IMR-90 (cell line): ENCODE measurements at regions not wholly inside any gene's neighbourhood (a gene's known extent, or its start where the extent isn't known, plus 50 kb on each side); places are given as distances from the start of the nearest gene placed in this dataset.

Experiments
- ATAC-seq: fragments of 200-7000 bp; cut with Tn5 transposase; 2 replicates; pipeline ENCODE4 v1.9.1; 2020; ENCODE audit warnings: low read depth, mild to moderate bottlenecking, moderate library complexity
- BruUV-seq: library from RNA; stranded (reverse); fragments of 400-500 nt; replicated peaks from 2 replicates; lab custom pipeline; 2021; lab: Mats Ljungman, UMichigan
- CTCF ChIA-PET: fragments of 300-600 bp; formaldehyde crosslinking; extraction: SDS; loops from one replicate; lab custom pipeline; 2021; ENCODE audit warnings: antibody characterized with exemption; lab: Yijun Ruan, JAX
- POLR2A ChIA-PET: fragments of 300-600 bp; sonication (Branson Sonifier 250); formaldehyde crosslinking; loops from one replicate; lab custom pipeline; 2022; ENCODE audit warnings: antibody characterized with exemption; ENCODE audit not compliant: unreplicated experiment; lab: Charles Lee
- DNase-seq: peaks from one replicate; pipeline ENCODE4 v3.0.0; 2013
- H2AFZ ChIP-seq: replicated peaks from 2 replicates; pipeline ENCODE3; 2013; ENCODE audit warnings: low read length, mild to moderate bottlenecking; ENCODE audit not compliant: poor library complexity
- H2AK5ac ChIP-seq: 2 replicates; pipeline ENCODE4 v1.6.1; 2013; ENCODE audit warnings: low read depth, low read length, inconsistent platforms
- H2AK9ac ChIP-seq: replicated peaks from 2 replicates; pipeline ENCODE3; 2013; ENCODE audit warnings: mild to moderate bottlenecking, low read depth, low read length, moderate library complexity; ENCODE audit not compliant: poor library complexity
- H2BK120ac ChIP-seq: 2 replicates; pipeline ENCODE4 v1.6.1; 2013; ENCODE audit warnings: low read depth, low read length, inconsistent platforms
- H2BK15ac ChIP-seq: 3 replicates; pipeline ENCODE4 v1.6.1; 2013; ENCODE audit warnings: low read depth, low read length, inconsistent platforms
- H2BK20ac ChIP-seq: 2 replicates; pipeline ENCODE4 v1.6.1; 2013; ENCODE audit warnings: low read depth, mild to moderate bottlenecking, inconsistent platforms, low read length, moderate library complexity
- H2BK5ac ChIP-seq: 2 replicates; pipeline ENCODE4 v1.6.1; 2013; ENCODE audit warnings: mild to moderate bottlenecking, low read depth, low read length, inconsistent platforms; ENCODE audit not compliant: poor library complexity, severe bottlenecking
- H3K14ac ChIP-seq: replicated peaks from 2 replicates; pipeline ENCODE4 v1.6.1; 2013; ENCODE audit warnings: low read depth, low read length, inconsistent platforms
- H3K18ac ChIP-seq: 2 replicates; pipeline ENCODE4 v1.6.1; 2013; ENCODE audit warnings: low read depth, low read length, control low read depth
- H3K23ac ChIP-seq: 2 replicates; pipeline ENCODE4 v1.6.1; 2013; ENCODE audit warnings: low read depth, low read length, inconsistent platforms
- H3K27ac ChIP-seq: 2 replicates; pipeline ENCODE4 v1.5.1; 2013; ENCODE audit warnings: mild to moderate bottlenecking, control low read depth, low read length; ENCODE audit not compliant: insufficient read depth
- H3K27me3 ChIP-seq: 2 replicates; pipeline ENCODE4 v1.6.1; 2013; ENCODE audit warnings: low read length; ENCODE audit not compliant: control insufficient read depth, insufficient read depth
- H3K36me3 ChIP-seq: 2 replicates; pipeline ENCODE4 v1.6.1; 2013; ENCODE audit warnings: low read length, mixed read lengths; ENCODE audit not compliant: control insufficient read depth, insufficient read depth
- H3K4ac ChIP-seq: 2 replicates; pipeline ENCODE4 v1.6.1; 2013; ENCODE audit warnings: low read depth, low read length, inconsistent platforms
- H3K4me1 ChIP-seq: 2 replicates; pipeline ENCODE4 v1.6.1; 2013; ENCODE audit warnings: low read length, mixed read lengths; ENCODE audit not compliant: control insufficient read depth, insufficient read depth
- H3K4me2 ChIP-seq: 2 replicates; pipeline ENCODE4 v1.6.1; 2013; ENCODE audit warnings: low read depth, mild to moderate bottlenecking, control low read depth, low read length, moderate library complexity
- H3K4me3 ChIP-seq: 2 replicates; pipeline ENCODE4 v1.5.1; 2013; ENCODE audit warnings: low read depth, mild to moderate bottlenecking, control low read depth, low read length, moderate library complexity; ENCODE audit not compliant: insufficient read depth
- H3K56ac ChIP-seq: 2 replicates; pipeline ENCODE4 v1.6.1; 2013; ENCODE audit warnings: low read length, inconsistent platforms; ENCODE audit not compliant: insufficient read depth; ENCODE audit errors: extremely low read depth
- H3K79me1 ChIP-seq, 2 experiments: 2 replicates each; pipeline ENCODE4 v1.6.1; 2013; ENCODE audit warnings: low read length in 2 of 2, inconsistent platforms in 1 of 2, low read depth in 1 of 2
- H3K9ac ChIP-seq: 2 replicates; pipeline ENCODE4 v1.6.1; 2013; ENCODE audit warnings: low read depth, low read length, control low read depth
- H3K9me1 ChIP-seq: 2 replicates; pipeline ENCODE4 v1.6.1; 2013; ENCODE audit warnings: low read length, inconsistent platforms; ENCODE audit not compliant: insufficient read depth
- H3K9me3 ChIP-seq: 2 replicates; pipeline ENCODE4 v1.6.1; 2013; ENCODE audit warnings: low read length; ENCODE audit not compliant: control insufficient read depth, insufficient read depth
- H4K20me1 ChIP-seq: 2 replicates; pipeline ENCODE4 v1.6.1; 2013; ENCODE audit warnings: low read length, inconsistent platforms; ENCODE audit not compliant: insufficient read depth
- H4K5ac ChIP-seq: 2 replicates; pipeline ENCODE4 v1.6.1; 2013; ENCODE audit warnings: mild to moderate bottlenecking, low read depth, low read length, control low read depth
- H4K8ac ChIP-seq, 2 experiments: 2 replicates each; pipeline ENCODE4 v1.6.1; 2013; ENCODE audit warnings: low read depth in 2 of 2, low read length in 2 of 2, control low read depth in 1 of 2, inconsistent platforms in 1 of 2
- H4K91ac ChIP-seq: 2 replicates; pipeline ENCODE4 v1.6.1; 2013; ENCODE audit warnings: low read depth, low read length, inconsistent platforms; ENCODE audit not compliant: insufficient read depth
- BHLHE40 ChIP-seq: fragments of 150-350 bp; IDR thresholded peaks from 2 replicates; pipeline ENCODE4 v1.6.1; 2016; ENCODE audit warnings: mild to moderate bottlenecking, low read depth, low read length
- FOS ChIP-seq: fragments of 150-350 bp; IDR thresholded peaks from 2 replicates; pipeline ENCODE4 v1.6.1; 2016; ENCODE audit warnings: low read depth, low read length
- MAFK ChIP-seq: IDR thresholded peaks from 2 replicates; pipeline ENCODE4 v1.6.1; 2012; ENCODE audit warnings: low read depth, low read length, improper control_type of control experiment
- MAZ ChIP-seq: IDR thresholded peaks from 2 replicates; pipeline ENCODE4 v1.6.1; 2012; ENCODE audit warnings: low read depth, mild to moderate bottlenecking, low read length, improper control_type of control experiment, moderate library complexity, borderline replicate concordance
- MXI1 ChIP-seq: IDR thresholded peaks from 2 replicates; pipeline ENCODE4 v1.6.1; 2012; ENCODE audit warnings: low read depth, mild to moderate bottlenecking, low read length, moderate library complexity, borderline replicate concordance
- NFE2L2 ChIP-seq: fragments of 150-350 bp; IDR thresholded peaks from 2 replicates; pipeline ENCODE4 v1.6.1; 2016; ENCODE audit warnings: low read depth, mild to moderate bottlenecking, low read length
- POLR2A ChIP-seq: IDR thresholded peaks from 2 replicates; pipeline ENCODE4 v1.6.1; 2012; ENCODE audit warnings: mild to moderate bottlenecking, low read depth, low read length
- RAD21 ChIP-seq: IDR thresholded peaks from 2 replicates; pipeline ENCODE4 v1.6.1; 2012; ENCODE audit warnings: low read length, improper control_type of control experiment
- RFX5 ChIP-seq: IDR thresholded peaks from 2 replicates; pipeline ENCODE4 v1.8.0; 2012; ENCODE audit warnings: low read depth, mild to moderate bottlenecking, low read length, moderate library complexity
- SMC3 ChIP-seq: fragments of 150-350 bp; IDR thresholded peaks from 2 replicates; pipeline ENCODE4 v1.6.1; 2016; ENCODE audit warnings: low read depth, mild to moderate bottlenecking, antibody characterized with exemption, low read length, moderate library complexity
- WGBS, 2 experiments: methylation state at CpG; one replicate each; pipeline versions ENCODE4 v1.1.5 to v1.1.7; 2013; ENCODE audit warnings: missing lambda C conversion rate in 2 of 2; ENCODE audit not compliant: insufficient read length in 1 of 2; ENCODE audit errors: extremely low coverage in 2 of 2; 5-methylcytosine and 5-hydroxymethylcytosine counted together
- dilution Hi-C: fragments of 300-500 bp; cut with HindIII; formaldehyde crosslinking; loops from one replicate; pipeline ENCODE4 v1.14.3; 2018; ENCODE audit warnings: low sequenced_read_pairs; ENCODE audit not compliant: unreplicated experiment
- in situ Hi-C: fragments of 300-500 bp; cut with MboI; formaldehyde crosslinking; loops from 3 replicates; pipeline ENCODE4 v1.14.3; 2019; ENCODE audit warnings: low sequenced_read_pairs, inconsistent platforms, mixed read lengths
- intact Hi-C: fragments of 100-400 bp; cut with micrococcal nuclease; formaldehyde crosslinking; loops from 2 replicates; pipeline ENCODE4 v1.10.0; 2022
- TF ChIP-seq, protein P1 (sequence below): conservative IDR thresholded peaks from 2 replicates; pipeline ENCODE4 v1.5.1; 2012; ENCODE audit warnings: mild to moderate bottlenecking, low read depth, low read length, improper control_type of control experiment
- TF ChIP-seq, protein P2 (sequence below): fragments of 150-350 bp; IDR thresholded peaks from 2 replicates; pipeline ENCODE4 v1.6.1; 2017; ENCODE audit warnings: mild to moderate bottlenecking, antibody characterized with exemption, low read length, low read depth

DNA sequence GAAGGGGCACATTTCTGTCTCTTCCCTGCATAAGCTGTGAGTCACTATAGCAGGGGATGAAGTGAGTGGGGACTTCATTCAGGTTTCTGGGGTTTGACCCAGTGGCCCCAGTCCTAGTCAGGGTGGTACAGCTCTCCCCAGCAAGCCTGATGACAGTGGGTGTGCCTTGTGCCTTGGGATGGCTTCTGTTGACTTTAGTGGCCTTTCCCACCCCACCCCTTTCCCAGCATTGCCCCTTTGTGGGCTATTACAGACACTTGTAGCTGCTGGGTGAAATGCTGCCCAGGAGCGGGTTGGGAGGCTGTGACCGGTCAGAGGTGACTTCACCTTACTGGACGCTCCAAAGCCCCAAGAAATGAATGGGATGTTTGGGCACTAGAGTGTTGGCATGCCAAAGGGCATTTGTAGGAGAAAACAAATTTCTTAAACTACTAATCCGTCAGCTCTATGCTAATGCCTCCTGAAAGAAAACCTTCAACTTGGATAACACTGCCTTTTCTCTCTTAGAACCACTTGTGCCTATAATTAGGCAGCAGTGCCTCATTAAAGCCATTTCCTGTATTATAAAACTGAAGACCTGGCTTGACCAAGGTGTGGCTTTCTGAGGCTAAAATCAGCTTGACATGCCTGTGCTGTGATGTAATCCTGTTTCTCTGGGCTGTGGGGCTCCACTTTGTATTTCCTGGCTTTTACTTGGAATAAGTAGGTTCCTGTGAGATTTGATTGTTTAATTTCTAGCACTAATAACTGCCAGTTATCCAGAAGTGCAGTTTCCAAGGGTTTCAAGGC is 119.0 kb upstream of the SLC25A48 start:
- H2AFZ ChIP-seq, result no peak overlapping the region
- H2AK5ac ChIP-seq, result no peak overlapping the region
- H3K56ac ChIP-seq, result no peak overlapping the region
- intact Hi-C loops (no loop called here), in situ Hi-C loops (no loop called here), dilution Hi-C loops (no loop called here)
- H3K9me1 ChIP-seq, result no peaks in the 10 kb centered on the region
- no peak overlapping the region for H3K18ac ChIP-seq
- H3K79me1 ChIP-seq, result no peaks in the 10 kb centered on the region
- no peak overlapping the region for H2BK5ac ChIP-seq
- no peaks in the 10 kb centered on the region for H3K36me3 ChIP-seq
- no peak overlapping the region for H3K27ac ChIP-seq
- H2BK15ac ChIP-seq, result no peak overlapping the region
- no peak overlapping the region for H4K8ac ChIP-seq
- H2AK9ac ChIP-seq, result no peak overlapping the region
- no peak overlapping the region for H3K4ac ChIP-seq
- no peaks in the 10 kb centered on the region for H4K20me1 ChIP-seq
- no peak overlapping the region for H2BK20ac ChIP-seq
- H4K5ac ChIP-seq, result no peak overlapping the region
- POLR2A ChIA-PET, result no interaction called here
- no peaks in the 10 kb centered on the region for H3K4me1 ChIP-seq
- ATAC-seq (no peak), DNase-seq (no peak)
- WGBS, 2 experiments, result no CpG with 5 or more reads among the region's 4 CpGs
- no peak overlapping the region for H2BK120ac ChIP-seq
- H3K9ac ChIP-seq, result no peak overlapping the region
- no peak overlapping the region for H3K23ac ChIP-seq
- no peaks in the 10 kb centered on the region for H3K9me3 ChIP-seq
- H3K27me3 ChIP-seq, result peaks cover 2% of the 10 kb centered on the region
- H3K4me2 ChIP-seq, result no peak overlapping the region
- no peak overlapping the region for H3K14ac ChIP-seq
- no peak for TF ChIP-seq RFX5
- no peak for TF ChIP-seq MAFK
- no peak for TF ChIP-seq BHLHE40
- no peak for TF ChIP-seq SMC3
- TF ChIP-seq, protein P1, sequence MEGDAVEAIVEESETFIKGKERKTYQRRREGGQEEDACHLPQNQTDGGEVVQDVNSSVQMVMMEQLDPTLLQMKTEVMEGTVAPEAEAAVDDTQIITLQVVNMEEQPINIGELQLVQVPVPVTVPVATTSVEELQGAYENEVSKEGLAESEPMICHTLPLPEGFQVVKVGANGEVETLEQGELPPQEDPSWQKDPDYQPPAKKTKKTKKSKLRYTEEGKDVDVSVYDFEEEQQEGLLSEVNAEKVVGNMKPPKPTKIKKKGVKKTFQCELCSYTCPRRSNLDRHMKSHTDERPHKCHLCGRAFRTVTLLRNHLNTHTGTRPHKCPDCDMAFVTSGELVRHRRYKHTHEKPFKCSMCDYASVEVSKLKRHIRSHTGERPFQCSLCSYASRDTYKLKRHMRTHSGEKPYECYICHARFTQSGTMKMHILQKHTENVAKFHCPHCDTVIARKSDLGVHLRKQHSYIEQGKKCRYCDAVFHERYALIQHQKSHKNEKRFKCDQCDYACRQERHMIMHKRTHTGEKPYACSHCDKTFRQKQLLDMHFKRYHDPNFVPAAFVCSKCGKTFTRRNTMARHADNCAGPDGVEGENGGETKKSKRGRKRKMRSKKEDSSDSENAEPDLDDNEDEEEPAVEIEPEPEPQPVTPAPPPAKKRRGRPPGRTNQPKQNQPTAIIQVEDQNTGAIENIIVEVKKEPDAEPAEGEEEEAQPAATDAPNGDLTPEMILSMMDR, result no peak
- no peak for TF ChIP-seq POLR2A
- no peak for TF ChIP-seq FOS
- no peak for TF ChIP-seq MXI1
- no peak for TF ChIP-seq RAD21
- no peak for TF ChIP-seq MAZ
- TF ChIP-seq NFE2L2, result no peak
- TF ChIP-seq, protein P2, sequence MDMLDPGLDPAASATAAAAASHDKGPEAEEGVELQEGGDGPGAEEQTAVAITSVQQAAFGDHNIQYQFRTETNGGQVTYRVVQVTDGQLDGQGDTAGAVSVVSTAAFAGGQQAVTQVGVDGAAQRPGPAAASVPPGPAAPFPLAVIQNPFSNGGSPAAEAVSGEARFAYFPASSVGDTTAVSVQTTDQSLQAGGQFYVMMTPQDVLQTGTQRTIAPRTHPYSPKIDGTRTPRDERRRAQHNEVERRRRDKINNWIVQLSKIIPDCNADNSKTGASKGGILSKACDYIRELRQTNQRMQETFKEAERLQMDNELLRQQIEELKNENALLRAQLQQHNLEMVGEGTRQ, result no peak
- CTCF ChIA-PET, result no interaction called here
- H3K4me3 ChIP-seq, result no peak overlapping the region
- no TSS peak for BruUV-seq
- H4K91ac ChIP-seq, result no peak overlapping the region
